ENCODE measurements at regions not wholly inside any gene's neighbourhood (a gene's known extent, or its start where the extent isn't known, plus 50 kb on each side); places are given as distances from the start of the nearest gene placed in this dataset.
"Not testable (repeated sequence)": the region's sequence is repeated elsewhere in the genome, so short reads cannot be mapped to it uniquely, and the experiment has no call there.

- not testable (repeated sequence) for H3K4me1 ChIP-seq (ENCODE audit: insufficient read depth, low read length); H3K9ac ChIP-seq (ENCODE audit: low read depth, low read length); H3K9me3 ChIP-seq (ENCODE audit: control insufficient read depth, insufficient read depth, low read length); H3K36me3 ChIP-seq (ENCODE audit: insufficient read depth, low read length)
Measured at GRCh38 chr5:17864903-17865302, 230.6 kb downstream of the TAF11L14 start.

DNA sequence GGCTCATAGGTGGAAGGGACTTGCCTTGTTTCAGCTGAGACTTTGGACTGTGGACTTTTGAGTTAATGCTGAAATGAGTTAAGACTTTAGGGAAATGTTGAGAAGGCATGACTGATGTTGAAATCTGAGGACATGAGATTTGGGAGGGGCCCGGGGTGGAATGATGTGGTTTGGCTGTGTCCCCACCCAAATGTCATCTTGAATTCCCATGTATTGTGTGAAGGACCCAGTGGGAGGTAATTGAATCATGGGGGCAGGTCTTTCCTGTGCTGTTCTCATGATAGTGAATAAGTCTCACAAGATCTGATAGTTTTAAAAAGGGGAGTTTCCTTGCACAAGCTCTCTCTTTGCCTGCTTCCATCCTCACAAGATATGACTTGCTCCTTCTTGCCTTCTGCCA lies 231.7 kb downstream of the TAF11L14 start:
- not testable (repeated sequence) for H3K9me3 ChIP-seq (ENCODE audit: control insufficient read depth, insufficient read depth, low read length); H3K36me3 ChIP-seq (ENCODE audit: insufficient read depth, low read length); H3K9ac ChIP-seq (ENCODE audit: low read depth, low read length); H3K4me1 ChIP-seq (ENCODE audit: insufficient read depth, low read length)

DNA sequence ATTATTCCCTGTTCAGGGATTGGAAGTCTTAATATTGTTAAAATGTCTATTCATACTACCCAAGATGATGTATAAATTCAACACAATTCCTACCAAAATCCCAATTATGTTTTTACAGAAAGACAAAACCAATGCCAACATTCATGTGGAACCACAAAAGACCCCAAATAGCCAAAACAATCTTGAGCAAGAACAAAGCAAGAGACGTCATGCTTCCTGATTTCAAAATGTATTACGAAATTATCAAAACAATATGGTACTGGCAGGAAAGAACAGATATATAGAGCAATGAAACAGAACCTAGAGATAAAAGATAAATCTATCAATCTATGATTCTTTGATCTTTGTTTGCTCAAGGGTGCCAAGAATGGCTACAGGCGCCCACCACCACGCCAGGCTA lies 237.9 kb downstream of the TAF11L14 start:
- Histone ChIP-seq H3K36me3 (ENCODE audit: insufficient read depth, low read length) (no peaks in the 10 kb centered on the region), H3K9ac (ENCODE audit: low read depth, low read length) (no peak overlapping the region), H3K9me3 (ENCODE audit: control insufficient read depth, insufficient read depth, low read length) (no peaks in the 10 kb centered on the region)

GRCh38 chr5:17878541-17878940 lies 244.3 kb downstream of the TAF11L14 start:
- Histone ChIP-seq H3K4me1 (ENCODE audit: insufficient read depth, low read length) (peaks cover 4% of the 10 kb centered on the region; the same call in 1 of the 2 replicates), H3K9ac (ENCODE audit: low read depth, low read length) (no peak overlapping the region), H3K36me3 (ENCODE audit: insufficient read depth, low read length) (no peaks in the 10 kb centered on the region), H3K9me3 (ENCODE audit: control insufficient read depth, insufficient read depth, low read length) (no peaks in the 10 kb centered on the region)

More for the DNA sequence above, 237.9 kb downstream of the TAF11L14 start:
- no peaks in the 10 kb centered on the region for H3K4me1 ChIP-seq (ENCODE audit: insufficient read depth, low read length)

DNA sequence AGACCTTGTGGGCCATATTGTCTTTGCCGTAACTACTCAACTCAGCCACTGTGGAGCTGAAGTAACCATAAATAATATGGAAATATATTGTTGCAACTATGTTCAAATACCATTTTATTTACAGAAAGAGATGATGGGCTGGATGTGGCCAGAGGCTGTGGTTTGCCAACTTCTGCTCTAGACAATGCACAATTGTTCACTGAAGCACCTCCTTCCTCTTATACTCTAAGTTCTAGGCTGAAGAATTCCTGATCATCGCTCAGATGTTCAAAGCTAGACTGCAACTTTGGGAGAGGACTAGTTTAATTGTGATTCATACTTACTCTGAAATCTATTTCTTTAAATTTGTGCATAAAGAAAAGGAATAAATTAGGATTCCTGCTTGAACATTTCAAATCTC lies 245.0 kb downstream of the TAF11L14 start:
- H3K36me3 ChIP-seq (ENCODE audit: insufficient read depth, low read length): no peaks in the 10 kb centered on the region
- no peaks in the 10 kb centered on the region for H3K9me3 ChIP-seq (ENCODE audit: control insufficient read depth, insufficient read depth, low read length)
- H3K4me1 ChIP-seq (ENCODE audit: insufficient read depth, low read length): peaks cover 4% of the 10 kb centered on the region; the same call in 1 of the 2 replicates
- no peak overlapping the region for H3K9ac ChIP-seq (ENCODE audit: low read depth, low read length)

DNA sequence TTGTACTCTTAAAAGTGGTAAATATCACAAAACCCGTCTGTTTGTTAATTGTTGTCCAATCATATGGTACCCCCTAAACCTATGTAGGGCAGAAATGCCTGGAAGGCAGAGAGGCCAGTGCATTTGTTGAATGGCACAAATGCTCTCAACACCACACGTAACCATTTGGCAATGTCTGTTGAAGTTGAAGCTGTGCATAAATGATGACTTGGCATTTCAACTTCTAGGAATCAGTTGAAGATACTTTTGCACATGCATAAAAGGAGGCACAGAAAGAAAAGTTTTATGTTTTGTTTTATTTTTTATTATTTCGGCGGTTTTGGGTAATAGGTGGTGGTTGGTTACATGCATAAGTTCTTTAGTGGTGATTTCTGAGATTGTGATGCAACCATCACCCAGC lies 246.6 kb downstream of the TAF11L14 start:
- Histone ChIP-seq H3K36me3 (ENCODE audit: insufficient read depth, low read length) (no peaks in the 10 kb centered on the region), H3K4me1 (ENCODE audit: insufficient read depth, low read length) (peaks cover 4% of the 10 kb centered on the region; the same call in 1 of the 2 replicates)

GRCh38 chr5:17882760-17883488 lies 248.7 kb downstream of the TAF11L14 start:
- Histone ChIP-seq H3K36me3 (ENCODE audit: insufficient read depth, low read length) (no peaks in the 10 kb centered on the region), H3K9me3 (ENCODE audit: control insufficient read depth, insufficient read depth, low read length) (no peaks in the 10 kb centered on the region), H3K9ac (ENCODE audit: low read depth, low read length) (no peak overlapping the region), H3K4me1 (ENCODE audit: insufficient read depth, low read length) (peaks cover 4% of the 10 kb centered on the region; the same call in 1 of the 2 replicates)

More for the DNA sequence above, 246.6 kb downstream of the TAF11L14 start:
- Histone ChIP-seq H3K9me3 (ENCODE audit: control insufficient read depth, insufficient read depth, low read length) (no peaks in the 10 kb centered on the region), H3K9ac (ENCODE audit: low read depth, low read length) (no peak overlapping the region)

- no peaks in the 10 kb centered on the region for H3K36me3 ChIP-seq (ENCODE audit: insufficient read depth, low read length)
- H3K4me1 ChIP-seq (ENCODE audit: insufficient read depth, low read length): peaks cover 4% of the 10 kb centered on the region; the same call in 1 of the 2 replicates
- H3K9ac ChIP-seq (ENCODE audit: low read depth, low read length): no peak overlapping the region
- H3K9me3 ChIP-seq (ENCODE audit: control insufficient read depth, insufficient read depth, low read length): no peaks in the 10 kb centered on the region
Measured at GRCh38 chr5:17888155-17888554, 253.9 kb downstream of the TAF11L14 start.

DNA sequence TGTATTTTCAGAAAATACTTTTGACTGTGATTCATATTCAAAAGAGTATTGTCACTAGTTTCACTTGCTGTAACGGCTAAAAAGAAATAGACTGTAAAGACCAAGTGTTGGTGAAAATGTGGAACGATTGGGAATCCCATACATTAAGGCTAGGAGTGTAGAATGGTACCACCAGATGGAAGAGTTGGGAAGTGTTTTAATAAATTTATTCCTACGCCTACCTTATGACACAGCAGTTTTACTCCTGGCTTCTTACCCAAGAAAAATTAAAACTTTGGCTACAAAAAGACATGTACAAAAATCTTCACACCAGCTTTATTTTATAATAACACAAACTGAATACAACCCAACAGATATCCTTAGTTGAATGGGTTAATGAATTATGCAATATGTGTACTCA lies 256.2 kb downstream of the TAF11L14 start:
- Histone ChIP-seq H3K9me3 (ENCODE audit: control insufficient read depth, insufficient read depth, low read length) (no peaks in the 10 kb centered on the region), H3K4me1 (ENCODE audit: insufficient read depth, low read length) (no peaks in the 10 kb centered on the region), H3K36me3 (ENCODE audit: insufficient read depth, low read length) (no peaks in the 10 kb centered on the region), H3K9ac (ENCODE audit: low read depth, low read length) (no peak overlapping the region)

- Histone ChIP-seq H3K9me3 (ENCODE audit: control insufficient read depth, insufficient read depth, low read length) (no peaks in the 10 kb centered on the region), H3K4me1 (ENCODE audit: insufficient read depth, low read length) (no peaks in the 10 kb centered on the region), H3K36me3 (ENCODE audit: insufficient read depth, low read length) (no peaks in the 10 kb centered on the region), H3K9ac (ENCODE audit: low read depth, low read length) (no peak overlapping the region)
Measured at GRCh38 chr5:17891881-17892280, 257.6 kb downstream of the TAF11L14 start.

DNA sequence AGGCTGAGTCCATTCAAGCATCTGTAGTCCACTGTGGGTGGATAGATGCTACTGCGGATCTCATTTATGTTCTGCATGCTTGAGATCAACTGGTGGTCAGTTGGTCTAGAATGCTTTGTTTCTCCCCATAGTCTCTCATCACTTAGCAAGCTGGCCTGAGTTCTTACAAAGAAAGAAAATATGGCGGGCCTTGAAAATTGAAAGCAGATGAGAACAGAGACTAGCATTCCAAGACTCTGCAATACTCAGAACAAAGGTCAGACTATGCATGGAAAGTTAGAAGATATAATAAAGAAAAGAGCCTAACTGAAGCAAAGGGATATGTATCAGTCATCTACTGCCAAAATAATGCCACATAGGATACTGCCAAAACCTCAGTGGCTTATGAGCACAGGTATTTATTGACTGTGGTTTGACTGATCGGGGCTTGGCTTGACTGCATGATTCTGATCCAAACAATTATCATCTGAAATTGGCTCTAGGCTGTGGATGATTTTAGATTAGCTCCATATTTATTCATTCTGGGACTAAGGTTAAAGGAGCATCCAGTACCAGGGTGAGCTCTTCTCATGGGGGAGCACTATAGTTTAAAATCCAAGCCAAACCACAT lies 258.9 kb downstream of the TAF11L14 start:
- no peak overlapping the region for H3K9ac ChIP-seq (ENCODE audit: low read depth, low read length)
- H3K36me3 ChIP-seq (ENCODE audit: insufficient read depth, low read length): no peaks in the 10 kb centered on the region
- no peaks in the 10 kb centered on the region for H3K4me1 ChIP-seq (ENCODE audit: insufficient read depth, low read length)
- H3K9me3 ChIP-seq (ENCODE audit: control insufficient read depth, insufficient read depth, low read length): no peaks in the 10 kb centered on the region

GRCh38 chr5:17895288-17896033 lies 261.2 kb downstream of the TAF11L14 start:
- H3K4me1 ChIP-seq (ENCODE audit: insufficient read depth, low read length): no peaks in the 10 kb centered on the region
- no peaks in the 10 kb centered on the region for H3K36me3 ChIP-seq (ENCODE audit: insufficient read depth, low read length)
- H3K9ac ChIP-seq (ENCODE audit: low read depth, low read length): no peak overlapping the region
- no peaks in the 10 kb centered on the region for H3K9me3 ChIP-seq (ENCODE audit: control insufficient read depth, insufficient read depth, low read length)

DNA sequence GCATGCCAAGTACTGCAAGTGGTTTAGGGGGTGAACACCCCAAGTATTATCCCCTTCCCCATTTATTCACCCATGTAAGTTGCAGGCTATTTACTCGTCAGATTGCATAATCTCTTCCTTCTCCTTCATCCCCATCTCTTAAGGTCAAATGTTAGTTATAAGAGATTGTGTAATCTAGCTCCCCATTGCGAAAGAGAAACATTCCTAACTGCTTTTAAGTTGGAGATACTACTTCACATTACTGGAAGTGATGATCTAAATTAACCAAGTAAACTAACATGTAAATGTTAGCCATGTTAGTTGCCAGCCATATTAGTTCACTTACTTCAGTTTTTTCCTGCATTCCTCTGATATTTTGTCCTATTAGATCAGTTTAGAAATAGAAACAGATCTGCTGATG lies 262.3 kb downstream of the TAF11L14 start:
- Histone ChIP-seq H3K9me3 (ENCODE audit: control insufficient read depth, insufficient read depth, low read length) (no peaks in the 10 kb centered on the region), H3K36me3 (ENCODE audit: insufficient read depth, low read length) (no peaks in the 10 kb centered on the region), H3K4me1 (ENCODE audit: insufficient read depth, low read length) (no peaks in the 10 kb centered on the region), H3K9ac (ENCODE audit: low read depth, low read length) (no peak overlapping the region)

- no peaks in the 10 kb centered on the region for H3K4me1 ChIP-seq (ENCODE audit: insufficient read depth, low read length)
- H3K9me3 ChIP-seq (ENCODE audit: control insufficient read depth, insufficient read depth, low read length): no peaks in the 10 kb centered on the region
- H3K9ac ChIP-seq (ENCODE audit: low read depth, low read length): no peak overlapping the region
- H3K36me3 ChIP-seq (ENCODE audit: insufficient read depth, low read length): no peaks in the 10 kb centered on the region
Measured at GRCh38 chr5:17897776-17898175, 263.5 kb downstream of the TAF11L14 start.

DNA sequence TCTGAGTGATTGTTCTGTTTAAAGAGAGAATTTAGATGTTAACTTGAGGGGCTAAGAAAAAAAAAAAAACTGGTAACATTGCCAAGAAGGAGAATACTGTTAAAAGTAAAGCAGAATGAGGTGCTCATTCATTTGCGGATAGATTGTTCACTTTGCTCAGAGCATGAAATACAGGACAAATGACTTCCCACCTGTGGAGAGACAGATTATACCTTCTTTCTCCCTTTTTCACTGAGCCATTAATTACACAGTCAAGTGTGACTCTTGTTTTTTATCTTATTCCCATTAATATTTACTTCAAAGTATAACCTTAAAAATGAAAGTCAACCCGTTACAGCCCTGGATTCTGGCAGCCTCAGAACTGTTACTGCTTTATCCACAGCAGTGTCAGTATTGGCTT lies 264.5 kb downstream of the TAF11L14 start:
- Histone ChIP-seq H3K36me3 (ENCODE audit: insufficient read depth, low read length) (no peaks in the 10 kb centered on the region), H3K4me1 (ENCODE audit: insufficient read depth, low read length) (no peaks in the 10 kb centered on the region), H3K9me3 (ENCODE audit: control insufficient read depth, insufficient read depth, low read length) (no peaks in the 10 kb centered on the region), H3K9ac (ENCODE audit: low read depth, low read length) (no peak overlapping the region)

Data from ES-I3 (cell line).